Mesenteric fat pad (tissue), 1 donor: ENCODE measurements at regions not wholly inside any gene's neighbourhood (a gene's known extent, or its start where the extent isn't known, plus 50 kb on each side); places are given as distances from the start of the nearest gene placed in this dataset.

Source experiments
- DNase-seq: peaks from one replicate; pipeline ENCODE4 v3.0.0-alpha.2; 2020; ENCODE audit warnings: low spot score
- donor health status: DM: yes; HTN: yes; CAD: no.

GRCh38 chr4:149296503-149296902 lies 519.1 kb downstream of the IQCM start:
- no peak for DNase-seq

- DNase-seq, result no peak
These were observed 519.6 kb downstream of the IQCM start for GRCh38 chr4:149296084-149296483.

GRCh38 chr4:149294601-149295000 lies 521.0 kb downstream of the IQCM start:
- no peak for DNase-seq

GRCh38 chr4:149293046-149293649 lies 522.5 kb downstream of the IQCM start:
- DNase-seq, result no peak

GRCh38 chr4:149292425-149293007 lies 523.1 kb downstream of the IQCM start:
- no peak for DNase-seq

GRCh38 chr4:149291463-149291862 lies 524.2 kb downstream of the IQCM start:
- no peak for DNase-seq

- DNase-seq, result no peak
These were observed 534.8 kb downstream of the IQCM start for GRCh38 chr4:149280806-149281205.

GRCh38 chr4:149279776-149280175 lies 535.9 kb downstream of the IQCM start:
- DNase-seq, result no peak

- no peak for DNase-seq
These were observed 536.3 kb downstream of the IQCM start for GRCh38 chr4:149279331-149279730.

GRCh38 chr4:149277705-149278104 lies 537.9 kb downstream of the IQCM start:
- no peak for DNase-seq

- no peak for DNase-seq
These were observed 545.8 kb downstream of the IQCM start for GRCh38 chr4:149269835-149270234.

- no peak for DNase-seq
These were observed 549.3 kb downstream of the IQCM start for GRCh38 chr4:149266301-149266700.

GRCh38 chr4:149265645-149266044 lies 550.0 kb downstream of the IQCM start:
- no peak for DNase-seq

- DNase-seq, result no peak
These were observed 551.4 kb downstream of the IQCM start for GRCh38 chr4:149264093-149264733.

- DNase-seq, result no peak
These were observed 567.4 kb downstream of the IQCM start for GRCh38 chr4:149248191-149248764.

- no peak for DNase-seq
These were observed 568.5 kb downstream of the IQCM start for GRCh38 chr4:149247164-149247563.

- no peak for DNase-seq
These were observed 570.3 kb downstream of the IQCM start for GRCh38 chr4:149245333-149245732.

- no peak for DNase-seq
These were observed 577.5 kb downstream of the IQCM start for GRCh38 chr4:149238097-149238496.

GRCh38 chr4:149234798-149235197 lies 580.8 kb downstream of the IQCM start:
- DNase-seq, result no peak

- no peak for DNase-seq
These were observed 592.0 kb downstream of the IQCM start for GRCh38 chr4:149223659-149224058.

GRCh38 chr4:149218672-149219071 lies 597.0 kb downstream of the IQCM start:
- DNase-seq, result peak; percentile 77

GRCh38 chr4:149214301-149214700 lies 601.3 kb downstream of the IQCM start:
- no peak for DNase-seq

GRCh38 chr4:149211876-149212275 lies 603.8 kb downstream of the IQCM start:
- no peak for DNase-seq
